ENCODE measurements at regions not wholly inside any gene's neighbourhood (a gene's known extent, or its start where the extent isn't known, plus 50 kb on each side); places are given as distances from the start of the nearest gene placed in this dataset.

DNA sequence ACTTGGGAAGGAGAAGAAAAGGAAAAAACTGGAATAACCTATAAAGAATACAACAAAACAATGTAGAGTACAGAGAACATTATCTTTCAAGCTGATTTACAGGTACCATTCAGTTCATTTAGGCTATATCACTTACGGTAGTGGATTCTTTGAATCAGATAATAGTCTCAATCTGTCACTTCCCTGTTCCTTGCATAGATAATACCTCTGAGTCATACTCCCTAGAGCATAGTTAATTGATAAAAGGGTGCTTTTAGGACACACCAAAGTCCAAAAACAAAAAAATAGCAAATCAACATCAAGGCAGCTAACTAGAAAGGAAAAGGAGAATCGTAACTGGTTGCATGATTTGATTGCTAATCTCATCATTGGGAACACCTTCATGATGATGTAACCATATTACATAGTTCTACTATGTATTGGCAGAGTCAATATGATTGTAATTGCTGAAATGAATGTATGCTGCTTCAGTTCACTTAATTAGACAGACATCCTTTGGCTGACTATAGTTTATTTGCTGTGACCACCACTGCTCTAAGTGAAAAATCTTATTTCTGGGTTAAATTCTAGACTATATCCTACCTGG, 844.4 kb downstream of the GATA3 start:
- DNase-seq (ENCODE audit: low read depth): no peak

DNA sequence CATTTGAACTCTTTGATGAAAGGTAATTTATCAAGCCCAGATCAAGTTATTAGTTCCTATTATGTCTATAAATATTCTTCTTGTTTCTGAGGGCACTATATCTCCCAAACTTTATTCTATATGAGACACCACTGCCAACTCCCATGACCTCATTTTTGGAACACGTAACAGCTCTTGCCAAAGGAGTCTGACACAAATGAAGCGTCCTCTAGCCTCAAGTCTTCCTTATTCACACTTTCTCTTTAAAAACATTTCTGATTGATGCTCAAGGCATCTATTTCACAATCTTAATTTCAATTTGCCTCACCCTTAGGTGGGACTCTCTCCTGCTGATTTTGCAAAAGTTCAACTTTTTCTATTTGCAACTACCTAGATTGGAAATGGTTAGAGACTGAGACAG, 848.4 kb downstream of the GATA3 start:
- DNase-seq (ENCODE audit: low read depth): no peak

DNA sequence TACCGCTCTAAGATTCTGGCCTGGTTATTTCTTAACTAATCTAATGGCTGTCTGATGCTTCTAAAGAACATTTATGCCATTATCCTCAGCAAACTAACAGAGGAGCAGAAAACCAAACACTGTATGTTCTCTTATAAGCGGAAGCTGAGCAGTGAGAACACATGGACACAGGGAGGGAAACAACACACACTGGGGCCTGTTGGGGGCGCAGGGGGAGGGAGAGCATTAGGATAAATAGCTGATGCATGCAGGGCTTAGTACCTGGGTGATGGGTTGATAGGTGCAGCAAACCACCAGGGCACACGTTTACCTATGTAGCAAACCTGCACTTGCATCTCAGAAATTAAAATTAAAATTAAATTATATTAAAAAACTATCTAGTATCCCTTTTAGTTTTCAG, 853.5 kb downstream of the GATA3 start:
- DNase-seq (ENCODE audit: low read depth): no peak

DNA sequence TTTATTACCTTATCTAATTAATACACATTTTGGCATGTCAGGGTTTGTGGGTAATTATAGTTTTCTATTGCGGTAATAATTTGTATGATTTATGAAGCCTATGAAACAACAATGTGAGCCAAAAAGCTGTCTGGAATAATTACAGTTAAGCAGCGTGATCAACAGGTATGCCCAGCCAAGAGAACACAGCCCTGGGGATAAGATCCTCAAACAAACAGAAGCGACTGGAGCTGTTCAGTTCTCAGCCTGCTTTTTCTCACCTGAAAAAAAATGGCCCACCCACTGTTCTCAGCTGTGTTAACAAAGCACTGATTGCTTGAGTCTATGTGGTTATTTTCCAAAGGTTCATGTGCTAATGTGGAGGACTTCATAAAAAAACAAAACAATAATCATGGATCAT, 855.8 kb downstream of the GATA3 start:
- no peak for DNase-seq (ENCODE audit: low read depth)

DNA sequence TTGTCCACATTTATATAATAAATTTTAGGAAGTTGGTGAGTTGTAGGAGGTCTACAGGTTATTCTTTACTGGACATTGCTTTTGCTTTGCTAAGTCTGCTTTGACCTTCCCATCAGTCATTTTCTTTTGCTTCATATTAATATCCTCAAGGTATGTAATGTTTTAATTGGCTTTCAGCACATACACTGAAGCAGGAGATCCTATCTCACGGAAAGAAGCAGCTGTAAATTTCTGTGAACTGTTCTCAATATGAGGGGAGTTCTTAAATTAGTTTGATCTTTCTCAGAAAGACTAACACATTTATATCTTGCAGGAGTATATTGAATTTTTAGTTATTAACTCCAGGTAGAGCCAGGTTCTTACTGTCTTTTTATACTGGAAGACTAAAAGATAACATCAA, 856.5 kb downstream of the GATA3 start:
- no peak for DNase-seq (ENCODE audit: low read depth)

DNA sequence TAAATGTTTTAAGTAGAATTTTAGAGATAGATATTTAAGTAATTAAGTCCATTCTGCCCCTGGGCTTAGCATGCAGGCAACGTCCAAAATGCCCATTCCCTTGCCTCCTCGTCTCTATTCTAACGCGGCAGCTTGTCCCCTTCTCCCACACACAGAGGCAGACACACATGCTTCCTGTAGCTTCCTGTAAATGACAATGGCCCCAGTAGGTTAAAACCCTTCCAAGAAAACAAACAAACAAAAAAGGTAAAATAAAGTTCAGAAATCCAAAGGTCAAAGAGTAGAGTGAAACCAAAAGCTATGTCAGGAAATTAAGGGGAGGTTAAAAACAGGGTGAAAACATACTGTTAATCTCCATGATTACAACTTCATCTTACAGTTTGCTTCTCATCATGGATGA, 857.6 kb downstream of the GATA3 start:
- no peak for DNase-seq (ENCODE audit: low read depth)

DNA sequence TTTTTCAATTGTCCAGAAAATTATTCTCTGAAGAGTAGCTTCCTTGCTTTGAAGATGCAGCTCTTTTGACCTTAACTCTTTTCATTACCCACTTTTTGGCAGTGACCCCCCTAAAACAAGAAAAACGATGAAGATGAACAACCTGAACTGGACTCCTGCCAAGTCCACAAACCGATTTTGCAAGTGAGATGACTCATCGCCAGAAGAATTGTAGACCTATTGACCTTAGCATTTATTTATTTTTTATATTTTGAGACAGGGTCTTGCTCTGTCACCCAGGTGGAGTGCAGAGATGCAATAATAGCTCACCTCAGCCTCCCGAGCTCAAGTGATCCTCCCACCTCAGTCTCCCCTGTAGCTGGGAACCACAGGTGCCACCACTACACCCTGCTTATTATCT, 859.2 kb downstream of the GATA3 start:
- no peak for DNase-seq (ENCODE audit: low read depth)

DNA sequence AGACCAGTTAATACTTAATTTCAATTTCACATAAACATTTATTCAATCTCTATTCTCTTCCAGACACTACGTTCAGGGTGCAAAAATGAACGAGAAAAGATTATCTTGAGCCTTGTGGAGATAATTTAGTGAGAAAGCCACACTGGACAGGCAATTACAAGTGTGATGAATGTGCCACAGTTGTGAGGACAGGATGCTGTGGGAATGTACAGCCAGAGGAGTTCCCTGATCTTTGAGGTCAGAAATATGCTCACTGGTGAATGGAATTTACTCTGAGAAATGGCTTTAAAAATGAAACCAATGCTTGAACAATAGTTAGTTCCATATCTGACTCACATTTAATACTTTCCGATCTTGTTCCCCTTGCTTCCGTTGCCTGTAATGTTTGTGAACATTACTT, 864.8 kb downstream of the GATA3 start:
- DNase-seq (ENCODE audit: low read depth): no peak

DNA sequence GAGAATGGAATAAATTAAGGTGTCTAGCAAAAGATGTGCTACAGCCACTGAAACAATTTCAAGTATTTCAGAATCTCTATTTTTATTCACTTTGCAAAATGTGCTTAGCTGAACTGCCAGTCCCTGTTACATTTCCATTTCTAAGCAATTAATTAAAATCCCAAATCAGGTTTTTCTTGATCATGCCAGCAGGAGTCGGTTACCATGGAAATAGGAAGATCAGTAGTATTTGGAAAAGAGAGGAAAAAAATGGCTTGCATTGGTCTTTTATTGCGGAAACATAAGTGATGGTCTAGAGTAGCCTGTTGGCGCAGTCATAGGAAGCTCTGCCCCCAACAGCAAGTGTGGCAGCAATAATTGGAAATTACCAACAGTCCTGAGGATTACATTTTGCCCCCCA, 867.1 kb downstream of the GATA3 start:
- DNase-seq (ENCODE audit: low read depth): no peak

DNA sequence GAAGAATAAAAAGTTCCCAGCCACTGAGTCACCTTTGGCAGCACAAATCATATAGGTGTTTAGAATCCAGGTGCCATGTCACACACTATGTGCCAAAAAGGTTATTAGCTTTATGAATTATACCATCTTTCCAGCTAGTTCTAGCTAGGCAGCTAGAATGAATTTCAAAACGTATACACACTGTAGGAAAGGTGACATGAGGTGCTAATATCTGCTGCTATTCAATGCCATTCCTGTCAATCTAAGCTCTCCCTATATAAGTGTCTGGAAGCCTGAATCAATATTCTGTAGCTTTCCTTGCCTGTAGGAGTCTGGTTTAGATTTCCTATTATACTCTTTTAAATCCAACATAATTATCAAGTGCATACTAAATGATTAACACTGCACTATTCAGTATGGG, 868.6 kb downstream of the GATA3 start:
- DNase-seq (ENCODE audit: low read depth): no peak

DNA sequence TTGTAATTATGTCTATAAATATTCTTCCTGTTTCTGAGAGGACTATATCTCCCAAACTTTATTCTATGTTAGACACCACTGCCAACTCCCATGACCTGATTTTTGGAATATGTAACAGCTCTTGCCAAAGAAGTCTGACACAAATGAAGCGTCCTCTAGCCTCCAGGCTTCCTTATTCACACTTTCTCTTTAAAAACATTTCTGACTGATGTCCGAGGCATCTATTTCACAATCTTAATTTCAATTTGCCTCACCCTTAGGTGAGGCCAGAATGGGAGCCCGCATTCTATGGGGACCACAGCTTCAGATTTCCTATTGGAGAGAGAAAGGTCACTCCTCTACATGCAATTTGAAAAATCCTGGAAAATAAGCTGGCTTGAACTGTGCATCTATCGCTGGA, 873.2 kb downstream of the GATA3 start:
- no peak for DNase-seq (ENCODE audit: low read depth)

DNA sequence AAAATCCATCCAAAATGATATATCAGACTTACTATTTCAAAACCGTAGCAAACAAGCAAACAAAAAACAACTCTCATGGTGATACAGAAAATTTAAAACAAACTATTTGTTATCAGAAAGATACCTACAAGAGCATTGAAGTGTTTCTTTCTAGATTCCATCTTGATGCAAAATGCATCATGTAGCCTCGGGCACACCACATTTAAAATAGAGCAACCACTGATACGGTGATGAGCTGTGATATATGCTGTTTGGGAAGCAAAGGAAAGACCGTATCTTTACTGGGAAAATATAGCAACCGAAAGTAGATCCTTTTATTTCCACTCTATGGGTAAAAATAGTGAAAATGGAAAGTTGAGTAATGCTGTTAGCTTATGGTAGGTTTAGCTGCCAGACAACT, 892.0 kb downstream of the GATA3 start:
- no peak for DNase-seq (ENCODE audit: low read depth)

DNA sequence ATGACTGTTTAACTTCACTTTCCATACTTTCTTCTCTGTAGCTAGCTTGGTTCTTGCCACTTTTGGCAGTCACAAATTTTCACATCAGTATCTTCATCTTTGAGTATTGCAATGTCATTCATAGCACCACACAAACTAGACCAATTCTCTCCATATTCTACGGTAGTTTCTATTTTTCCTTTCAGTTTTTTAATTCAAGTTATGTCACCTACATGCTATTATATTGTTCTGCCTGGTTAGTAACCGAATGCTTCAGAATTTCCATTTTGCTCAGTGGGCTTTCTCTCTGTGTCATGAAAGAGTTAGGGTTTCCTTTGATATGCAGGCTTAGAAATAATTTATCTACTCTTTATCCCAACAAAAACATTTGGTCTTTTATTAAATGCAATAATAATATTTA, 896.5 kb downstream of the GATA3 start:
- no peak for DNase-seq (ENCODE audit: low read depth)

DNA sequence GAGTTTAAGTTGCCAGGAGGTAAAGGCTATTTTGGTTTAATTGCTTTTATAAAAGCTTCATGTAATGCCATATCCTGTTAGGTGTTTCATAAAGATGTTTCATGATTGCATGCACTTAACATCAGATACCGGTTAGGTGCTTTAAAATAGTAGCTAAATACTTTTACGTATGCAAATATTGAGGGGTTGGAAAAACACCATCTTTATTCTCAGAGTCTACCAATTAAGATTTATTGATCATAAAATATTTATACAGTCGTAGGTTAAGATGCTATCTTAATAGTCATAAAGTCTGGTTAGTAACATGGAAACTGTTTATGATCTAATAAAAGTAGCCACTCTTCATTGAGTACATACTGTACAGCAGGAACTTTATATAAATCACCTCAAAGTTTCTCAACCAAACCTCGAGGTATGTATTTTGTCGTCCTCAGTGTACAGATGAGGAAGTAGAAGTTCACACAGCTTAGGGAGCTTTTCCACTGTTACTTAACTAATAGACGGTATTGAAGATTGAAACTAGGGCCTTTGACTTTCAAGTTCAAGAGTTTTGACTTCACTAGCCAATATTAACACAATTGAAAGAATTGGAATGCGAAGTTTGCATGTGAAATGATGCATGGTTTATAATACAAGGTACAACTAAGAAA, 897.1 kb downstream of the GATA3 start:
- DNase-seq (ENCODE audit: low read depth): no peak

DNA sequence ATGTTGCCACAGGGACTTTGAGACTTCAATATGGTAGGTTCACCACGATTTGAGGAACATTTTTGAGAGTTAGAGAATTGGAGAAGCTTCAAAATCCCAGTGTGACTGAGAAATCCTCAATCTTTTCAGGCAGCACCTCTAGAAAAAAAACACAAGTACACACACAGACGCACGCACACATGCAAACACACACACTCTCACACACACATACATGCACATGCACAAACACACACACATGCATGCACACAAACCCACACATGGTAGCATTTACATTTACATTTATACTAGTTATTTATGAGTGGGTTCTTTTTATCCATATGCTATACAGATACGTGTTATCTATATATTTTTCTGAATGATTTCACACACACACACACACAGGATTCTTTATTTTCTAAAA, 901.9 kb downstream of the GATA3 start:
- DNase-seq (ENCODE audit: low read depth): no peak

DNA sequence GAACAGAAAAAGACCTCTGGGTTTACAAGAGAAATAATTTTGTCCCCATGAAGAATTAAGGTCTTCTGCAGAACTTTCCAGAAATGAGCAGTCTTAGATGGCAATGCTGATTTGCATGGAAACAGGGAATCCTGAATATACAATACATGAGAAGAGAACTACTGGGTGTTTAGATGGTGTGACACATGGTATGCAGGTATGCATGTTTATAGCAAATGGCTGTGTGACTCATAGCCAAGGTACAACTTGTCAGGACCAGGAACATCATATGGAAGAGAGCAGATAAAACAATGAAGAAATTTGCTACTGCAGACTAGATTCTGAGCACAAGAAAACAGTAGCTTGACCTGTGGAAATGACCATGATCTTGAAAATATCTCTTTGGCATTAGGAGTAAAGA, 907.8 kb downstream of the GATA3 start:
- no peak for DNase-seq (ENCODE audit: low read depth)

DNA sequence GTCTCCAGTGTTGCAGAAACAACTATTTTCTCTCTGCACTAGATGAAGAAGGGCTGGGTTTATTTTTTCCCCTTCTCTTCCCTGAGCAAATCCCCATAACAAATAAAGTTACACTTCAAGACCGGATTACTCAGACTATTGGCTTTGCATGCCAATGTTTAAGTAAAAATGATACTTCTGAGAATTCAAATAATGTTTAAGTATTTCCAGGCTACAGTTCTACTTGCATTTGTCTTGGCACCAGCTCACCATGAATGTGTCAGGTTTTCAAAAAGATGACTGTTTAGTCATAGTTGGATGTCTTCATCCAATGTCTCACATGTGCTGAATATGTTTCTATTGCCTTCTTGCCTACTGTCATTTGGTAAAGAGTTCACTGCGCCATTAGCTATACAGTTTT, 912.6 kb downstream of the GATA3 start:
- no peak for DNase-seq (ENCODE audit: low read depth)

DNA sequence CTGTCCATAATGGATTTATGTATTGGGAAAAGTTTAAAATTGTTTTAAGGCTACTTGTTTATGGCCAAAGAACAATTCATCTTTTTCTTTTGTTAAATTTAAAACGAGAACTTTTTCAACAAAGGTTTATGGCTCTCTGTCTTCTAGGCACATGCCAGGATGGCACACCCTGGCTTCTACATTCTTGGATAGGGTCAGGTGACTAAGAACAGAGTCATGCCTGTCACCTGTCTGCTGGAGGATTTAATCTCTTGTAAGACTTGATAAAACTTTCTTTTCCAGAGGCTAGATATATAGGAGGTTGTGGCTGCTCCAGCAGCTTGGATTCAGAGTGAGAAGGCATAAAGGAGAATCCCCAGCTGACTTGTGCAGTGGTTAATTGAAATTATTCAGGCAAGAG, 915.4 kb downstream of the GATA3 start:
- DNase-seq (ENCODE audit: low read depth): no peak

DNA sequence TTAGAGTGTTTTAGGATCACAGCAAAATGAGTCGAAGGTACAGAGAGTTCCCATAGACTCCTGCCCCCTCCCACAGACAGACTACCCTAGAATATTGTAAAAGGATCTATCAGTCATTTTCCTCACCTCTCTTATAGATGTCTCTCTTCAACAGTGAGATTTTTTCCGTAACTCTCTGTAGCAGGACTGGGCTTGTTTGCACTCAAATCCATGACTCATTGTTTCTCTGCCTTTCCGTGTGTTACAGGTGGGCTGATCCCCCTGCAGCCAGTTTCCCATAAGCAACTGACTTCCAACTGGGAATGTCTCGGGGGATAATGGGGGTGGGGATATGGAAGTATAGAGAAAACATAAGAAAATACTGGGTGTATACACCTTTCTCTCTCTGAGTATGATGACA, 921.0 kb downstream of the GATA3 start:
- no peak for DNase-seq (ENCODE audit: low read depth)

DNA sequence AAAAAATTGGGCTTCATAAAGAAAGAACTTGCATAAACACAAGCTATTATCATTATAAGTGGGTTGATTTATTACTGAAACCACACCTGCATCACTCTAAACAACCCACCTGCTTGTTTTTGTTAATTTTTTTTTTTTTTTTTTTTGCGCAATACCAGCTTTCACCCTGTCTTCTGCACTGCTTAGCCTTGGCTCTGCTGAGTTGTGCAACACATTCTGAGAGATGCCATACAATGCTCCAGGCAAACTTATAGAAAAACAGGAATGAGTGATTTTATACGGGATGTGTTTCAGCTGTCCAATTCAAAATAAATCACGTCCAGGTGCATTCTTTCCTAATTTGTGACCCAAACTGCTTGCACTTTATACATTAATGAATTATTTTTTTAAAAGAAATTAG, 923.6 kb downstream of the GATA3 start:
- no peak for DNase-seq (ENCODE audit: low read depth)

DNA sequence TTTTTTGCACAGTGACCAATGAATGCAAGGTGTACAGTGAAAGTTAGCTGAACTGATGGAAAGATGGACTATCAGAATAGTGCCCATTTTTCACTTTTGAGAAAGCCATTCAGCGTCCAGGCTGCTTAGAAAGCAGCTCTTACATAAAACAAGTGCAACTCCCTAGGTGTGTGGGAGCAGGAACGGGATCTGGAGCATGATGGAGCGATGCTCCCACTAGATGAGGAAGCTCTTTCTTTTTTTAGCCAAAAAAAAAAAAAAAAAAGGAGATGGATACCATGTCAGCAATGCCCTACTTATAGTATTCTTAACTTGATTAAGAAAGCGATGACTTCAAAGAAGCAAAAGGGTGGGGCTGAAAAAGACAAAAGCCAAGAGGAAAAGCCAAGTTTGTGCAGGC, 925.5 kb downstream of the GATA3 start:
- DNase-seq (ENCODE audit: low read depth): no peak

DNA sequence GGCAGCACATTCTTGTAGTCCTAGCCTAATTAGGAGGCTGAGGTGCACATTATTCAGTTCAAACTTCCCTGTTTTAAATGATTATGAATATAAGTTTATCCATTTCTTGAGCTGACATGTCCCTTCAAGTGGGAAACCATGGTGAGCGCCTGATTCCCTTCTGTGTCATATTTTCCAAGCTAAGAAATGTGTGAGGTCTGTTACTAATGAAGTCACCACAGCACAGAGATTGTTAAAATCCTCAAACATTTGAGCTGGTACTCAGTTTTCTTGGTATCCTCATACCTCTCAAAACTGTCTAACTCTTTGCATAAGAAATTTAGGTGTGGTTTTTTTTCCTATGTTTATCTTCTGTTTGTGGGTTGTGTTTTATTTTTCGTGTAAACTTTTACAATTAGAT, 926.8 kb downstream of the GATA3 start:
- DNase-seq (ENCODE audit: low read depth): no peak

DNA sequence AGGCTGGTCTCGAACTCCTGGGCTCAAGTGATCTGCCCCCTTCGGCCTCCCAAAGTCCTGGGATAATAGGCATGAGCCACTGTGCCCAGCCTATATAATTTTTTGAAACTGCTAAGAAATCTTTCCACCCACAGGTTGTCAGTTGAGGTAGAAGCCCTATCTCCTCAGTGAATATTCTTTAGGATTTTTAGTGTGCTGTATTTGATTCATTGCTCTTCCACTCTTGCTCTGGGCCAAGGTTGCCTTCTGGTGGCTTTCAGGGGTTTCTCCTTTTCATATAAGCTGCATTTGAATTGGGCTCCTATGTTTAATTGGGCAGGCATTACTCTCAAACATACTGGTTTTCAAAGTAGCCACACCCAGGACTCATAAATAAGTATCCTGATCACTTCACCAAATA, 931.2 kb downstream of the GATA3 start:
- no peak for DNase-seq (ENCODE audit: low read depth)

DNA sequence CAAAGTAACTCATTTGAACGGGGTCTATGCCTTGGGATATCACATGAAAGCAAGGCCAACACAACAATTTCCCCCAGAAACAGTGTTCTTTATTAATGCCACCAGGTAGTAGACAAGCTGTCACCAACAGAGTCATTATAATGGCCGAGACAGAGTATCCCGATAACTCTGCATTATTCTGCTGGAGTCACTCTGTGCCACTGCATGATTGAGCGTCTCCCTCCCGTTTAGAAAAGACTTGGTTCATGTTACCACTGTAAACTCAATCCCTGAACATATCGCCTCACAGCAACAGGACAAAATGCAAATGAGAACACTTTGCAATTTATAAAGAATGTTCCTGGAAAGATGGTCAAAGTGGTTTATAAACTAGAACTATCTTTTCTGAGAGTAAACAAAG, 932.5 kb downstream of the GATA3 start:
- DNase-seq (ENCODE audit: low read depth): no peak

DNA sequence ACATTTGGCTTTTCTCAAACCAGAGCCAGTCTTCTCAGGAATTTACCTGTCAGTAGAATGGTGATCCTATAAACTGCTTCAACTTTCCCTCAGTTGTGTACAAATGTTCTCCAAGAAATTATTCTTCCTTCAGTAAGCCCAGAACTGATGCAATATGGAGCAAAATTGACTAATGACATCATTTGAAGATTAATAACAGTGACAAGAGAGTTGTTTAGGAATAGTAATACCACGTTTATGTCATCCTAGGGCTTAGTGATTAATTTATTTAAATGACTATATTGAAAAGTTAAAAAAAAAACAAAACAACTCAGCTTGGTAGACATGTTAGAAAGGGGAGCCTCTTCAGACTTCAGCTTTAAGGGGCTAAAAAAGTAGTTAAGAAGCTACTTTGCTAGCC, 933.2 kb downstream of the GATA3 start:
- no peak for DNase-seq (ENCODE audit: low read depth)
